Activated CD4-positive, alpha-beta T cell treated with anti-CD3 and anti-CD28 coated beads for 48 hours (primary cell): ENCODE measurements at regions not wholly inside any gene's neighbourhood (a gene's known extent, or its start where the extent isn't known, plus 50 kb on each side); places are given as distances from the start of the nearest gene placed in this dataset.
"Not testable (repeated sequence)": the region's sequence is repeated elsewhere in the genome, so short reads cannot be mapped to it uniquely, and the experiment has no call there.

Experiments used
- DNase-seq: peaks from one replicate; pipeline ENCODE4 v3.0.0-alpha.2; 2020

GRCh38 chr9:21605489-21605931 is 123.4 kb upstream of the IFNE start:
- DNase-seq, result no peak

GRCh38 chr9:21607576-21607975 is 125.5 kb upstream of the IFNE start:
- DNase-seq, result no peak

DNA sequence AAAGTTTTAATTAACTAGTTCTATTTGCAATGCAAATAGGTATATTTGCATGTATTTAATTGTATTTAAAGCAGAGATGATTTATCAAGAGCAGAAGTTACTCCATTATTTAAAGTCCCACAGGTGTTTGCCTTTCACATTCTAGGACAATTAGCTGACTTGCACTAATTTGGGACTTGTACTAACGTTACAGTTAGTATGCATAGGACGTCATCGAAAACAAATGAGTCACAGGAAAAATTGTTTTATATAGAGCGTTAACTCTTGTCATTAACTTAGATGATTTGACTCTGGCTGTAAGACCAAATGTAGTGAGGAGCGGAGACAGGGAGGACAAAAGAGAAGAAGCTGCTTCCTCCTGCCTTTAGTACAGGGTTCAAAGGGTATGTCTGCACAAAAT is 126.1 kb upstream of the IFNE start:
- no peak for DNase-seq

DNA sequence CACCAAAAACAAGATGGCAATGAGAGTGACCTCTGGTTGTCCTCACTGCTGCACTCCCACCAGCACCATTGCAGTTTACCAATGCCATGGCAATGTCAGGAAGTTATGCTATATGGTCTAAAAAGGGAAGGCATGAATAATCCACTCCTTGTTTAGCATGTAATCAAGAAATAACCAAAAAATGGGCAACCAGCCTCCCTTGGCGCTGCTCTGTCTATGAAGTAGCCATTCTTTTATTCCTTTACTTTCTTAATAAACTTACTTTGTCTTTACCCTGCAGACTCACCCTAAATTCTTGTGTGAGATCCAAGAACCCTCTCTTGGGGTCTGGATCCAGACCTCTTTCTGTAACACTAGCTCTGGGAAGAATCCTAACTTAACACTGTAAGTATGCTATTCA is 127.4 kb upstream of the IFNE start:
- DNase-seq, result no peak

- peak; percentile 49 for DNase-seq
Measured at GRCh38 chr9:21611891-21612290, 129.8 kb upstream of the IFNE start.

DNA sequence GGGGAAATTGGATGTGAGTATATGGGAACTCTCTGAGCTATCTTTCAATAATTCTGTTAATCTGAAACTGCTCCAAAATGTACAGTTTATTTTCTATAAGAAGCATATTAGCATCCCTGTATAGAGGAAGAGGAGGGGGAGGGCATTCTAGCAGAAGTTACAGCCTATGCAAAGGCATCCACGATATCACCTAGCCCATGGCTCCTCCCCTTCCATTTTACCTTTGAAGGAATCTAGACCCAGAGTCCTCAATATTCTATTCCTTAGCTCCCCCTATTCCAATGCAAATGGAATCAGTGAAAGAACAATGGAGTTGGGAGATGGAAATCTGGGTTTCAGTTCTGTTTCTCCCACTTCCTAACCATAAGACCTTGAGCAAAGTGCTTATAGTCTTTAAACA is 132.9 kb upstream of the IFNE start:
- DNase-seq, result no peak

DNA sequence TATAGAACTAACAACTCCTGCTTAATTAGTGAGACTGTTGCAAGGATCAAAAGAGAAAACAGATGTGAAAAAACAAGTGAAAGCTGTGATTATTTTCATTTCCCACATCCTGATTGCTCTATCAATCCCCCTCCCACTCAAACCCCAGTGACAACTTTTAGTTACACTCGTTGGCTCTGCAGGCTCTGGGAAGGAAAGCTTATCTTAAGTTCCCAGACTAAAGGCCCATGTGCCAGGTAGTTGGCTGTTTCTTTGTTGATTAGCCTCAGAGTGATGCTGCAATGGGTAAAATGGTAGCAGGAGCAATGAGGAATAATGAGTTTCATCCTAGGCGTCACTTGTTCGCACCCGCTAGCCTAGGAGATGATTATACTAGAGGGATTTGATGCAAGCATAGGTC is 133.3 kb upstream of the IFNE start:
- no peak for DNase-seq

- no peak for DNase-seq
Measured at GRCh38 chr9:21616082-21616778, 134.1 kb upstream of the IFNE start.

DNA sequence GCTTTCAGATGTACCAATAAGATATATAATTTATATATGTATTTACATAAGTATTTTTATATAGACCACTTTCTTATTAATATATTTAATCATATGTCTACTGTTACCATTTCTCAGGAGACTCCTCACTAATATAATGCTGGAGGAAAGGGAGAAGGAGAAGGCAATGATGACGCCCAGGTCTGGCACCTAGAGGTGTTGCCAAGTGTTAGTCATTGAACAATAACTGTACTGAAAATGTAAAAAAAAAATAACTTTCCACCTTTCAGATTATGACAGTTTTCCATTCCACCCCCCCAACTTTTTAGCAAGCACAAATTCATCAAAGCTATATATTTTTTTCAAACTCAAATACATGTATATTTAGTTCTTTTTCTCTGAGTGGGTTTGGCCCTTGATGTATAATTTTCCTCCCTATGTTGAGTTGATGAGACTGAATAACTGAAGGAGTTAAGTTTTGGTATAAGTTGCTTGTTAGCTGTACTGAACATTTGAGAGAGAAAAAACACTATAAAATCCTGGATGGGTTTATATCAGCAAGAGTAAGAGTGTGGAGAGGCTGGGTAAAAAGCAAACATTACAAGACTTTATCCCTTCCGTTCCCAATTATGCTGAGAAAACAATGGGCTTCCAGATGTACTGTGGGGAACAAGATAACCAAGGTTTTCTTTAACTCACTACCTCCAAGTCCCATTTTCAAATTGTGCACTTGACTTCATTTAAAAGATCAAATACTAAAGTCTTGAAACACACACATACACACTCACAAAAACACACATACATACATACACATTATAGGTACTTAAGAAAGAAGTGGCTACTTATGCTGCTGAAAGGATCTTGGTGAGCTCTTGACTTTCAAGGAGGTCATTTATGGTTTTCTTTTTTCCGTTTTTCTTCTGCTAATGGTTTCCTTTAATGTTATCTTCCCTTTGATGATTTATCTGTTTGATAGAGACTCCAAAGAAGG is 142.8 kb upstream of the IFNE start:
- peak; percentile 36 for DNase-seq

DNA sequence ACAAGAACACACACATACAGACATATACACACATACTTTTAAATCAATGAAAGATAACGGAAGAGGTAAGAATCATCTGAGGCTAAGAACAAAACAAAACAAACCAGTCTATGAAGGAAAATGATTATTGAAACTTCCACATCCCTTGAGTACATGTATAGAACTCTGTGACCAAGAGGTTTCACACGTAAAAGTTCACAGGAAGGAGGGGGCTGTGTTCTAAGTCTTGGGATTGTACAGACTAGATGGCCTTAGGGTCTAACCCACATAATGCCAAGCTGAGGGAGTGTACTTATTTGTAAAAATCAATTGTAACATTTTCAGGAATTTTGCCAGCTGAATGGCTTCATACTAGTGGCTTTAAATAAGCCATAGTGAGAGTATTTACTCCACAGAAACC is 144.4 kb upstream of the IFNE start:
- DNase-seq, result no peak

GRCh38 chr9:21628954-21629353 is 146.8 kb upstream of the IFNE start:
- DNase-seq, result not testable (repeated sequence)

DNA sequence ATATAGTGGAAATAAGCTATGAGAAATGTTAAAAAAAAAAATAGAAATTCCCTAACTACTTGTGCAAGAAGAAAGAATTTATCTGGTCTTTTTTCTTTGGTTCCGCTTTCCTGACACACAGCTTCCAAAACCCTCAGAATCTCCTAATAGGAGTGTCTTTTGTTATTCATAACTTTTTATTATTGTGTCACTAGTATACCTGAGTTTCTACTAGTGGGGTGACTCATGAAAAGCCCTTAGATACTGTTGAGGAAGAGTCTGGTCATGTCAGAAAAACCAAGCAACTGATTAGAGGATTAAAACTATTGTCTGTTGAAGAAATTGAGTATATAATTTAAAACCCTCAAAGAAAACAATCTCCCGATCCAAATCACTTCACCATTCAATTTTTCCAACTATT is 152.8 kb upstream of the IFNE start:
- no peak for DNase-seq

GRCh38 chr9:21638104-21638503 is 156.0 kb upstream of the IFNE start:
- DNase-seq, result no peak

- DNase-seq, result no peak
Measured at GRCh38 chr9:21653091-21653490, 149.3 kb upstream of the MTAP start.

GRCh38 chr9:21653589-21653988 is 148.8 kb upstream of the MTAP start:
- no peak for DNase-seq

DNA sequence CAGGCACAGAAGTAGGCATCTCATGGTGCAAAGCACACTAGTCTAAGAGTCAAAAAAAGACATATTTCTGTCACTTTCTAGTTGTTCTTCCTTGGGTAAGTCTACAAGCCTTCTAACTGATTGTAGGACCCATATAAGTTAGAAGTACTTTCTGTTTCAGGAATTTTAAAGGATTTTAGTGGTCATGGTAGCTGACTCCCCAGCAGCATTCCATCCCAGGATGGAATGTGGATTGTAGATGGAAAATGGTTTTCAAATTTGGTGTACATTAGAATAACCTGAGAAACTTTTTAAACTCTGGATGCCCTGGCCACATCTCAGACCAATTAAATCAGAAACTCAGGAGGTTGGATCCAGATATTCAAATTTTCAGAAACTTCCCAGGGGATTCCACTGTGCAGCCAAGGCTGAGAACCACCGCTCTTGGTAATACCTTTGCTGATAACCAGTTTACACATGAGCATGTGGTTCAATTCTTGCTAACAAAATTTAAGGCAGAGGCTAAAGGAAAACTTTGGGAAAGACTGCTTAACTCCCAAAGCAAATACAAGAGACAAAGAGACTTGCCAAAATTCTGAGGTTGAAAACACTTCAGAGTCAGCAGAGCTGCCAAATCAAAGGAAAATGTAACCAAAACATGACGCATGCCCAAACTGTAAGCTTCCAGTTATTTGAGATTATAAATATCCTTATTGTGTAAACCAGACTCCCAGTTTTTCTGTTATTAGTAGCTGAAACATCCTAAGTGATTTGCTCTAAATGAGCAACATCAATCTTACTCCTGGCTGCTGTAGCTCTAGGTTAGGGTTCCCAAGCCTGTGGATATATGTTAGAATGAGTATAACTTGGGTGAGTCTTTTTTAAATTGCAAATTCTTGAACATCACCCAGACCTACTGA is 145.4 kb upstream of the MTAP start:
- DNase-seq, result no peak

DNA sequence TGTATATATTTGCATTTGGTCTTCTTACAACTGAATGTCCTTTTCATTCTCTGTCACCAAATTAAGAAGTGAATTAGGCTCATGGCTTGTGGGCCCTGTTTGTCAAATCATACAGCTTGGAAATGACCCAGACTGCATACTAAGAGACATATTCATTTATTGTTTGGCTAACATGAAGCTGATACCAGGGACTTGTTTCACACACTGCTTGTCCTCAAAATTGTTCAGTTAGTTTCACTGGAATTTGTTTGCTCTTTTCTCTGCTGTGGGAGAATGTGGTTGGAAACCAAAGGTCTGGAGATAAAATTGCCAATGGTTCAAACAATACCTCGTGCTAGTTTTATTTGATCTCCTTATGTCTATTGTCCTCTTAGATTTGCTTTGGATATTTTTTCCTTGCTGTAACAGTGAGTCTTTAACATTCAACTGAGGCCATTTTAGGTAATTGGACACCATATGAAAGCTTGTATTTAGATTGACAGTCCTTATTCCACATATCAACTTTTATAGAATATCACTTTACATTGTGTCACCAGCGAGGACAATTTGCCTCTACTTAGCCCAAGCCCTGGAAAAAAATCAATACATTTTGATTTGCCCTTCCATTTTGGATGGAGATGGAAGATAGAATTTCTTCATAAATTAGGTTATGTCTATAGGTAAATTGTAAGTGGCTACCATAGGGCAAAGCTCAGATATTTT is 144.3 kb upstream of the MTAP start:
- no peak for DNase-seq

- no peak for DNase-seq
Measured at GRCh38 chr9:21660976-21661375, 141.5 kb upstream of the MTAP start.

DNA sequence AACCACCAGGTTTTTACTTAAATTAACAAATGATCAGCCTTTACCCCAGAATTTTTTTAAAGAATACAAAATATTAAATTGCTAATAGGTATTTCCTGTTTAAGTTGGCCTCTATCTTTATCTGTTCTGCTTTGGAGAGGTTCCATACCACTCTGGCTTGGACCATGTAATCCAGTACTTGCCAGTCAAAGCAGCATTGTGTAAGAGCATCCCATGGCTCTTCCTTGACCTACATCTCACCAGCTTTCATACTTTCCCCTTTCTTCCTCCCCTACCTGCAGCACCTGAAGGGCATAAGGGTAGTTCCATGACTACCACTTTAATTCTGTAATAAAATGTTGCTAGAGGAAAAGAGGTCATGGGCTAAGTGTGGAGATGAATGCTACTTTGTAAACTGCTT is 140.8 kb upstream of the MTAP start:
- DNase-seq, result no peak

DNA sequence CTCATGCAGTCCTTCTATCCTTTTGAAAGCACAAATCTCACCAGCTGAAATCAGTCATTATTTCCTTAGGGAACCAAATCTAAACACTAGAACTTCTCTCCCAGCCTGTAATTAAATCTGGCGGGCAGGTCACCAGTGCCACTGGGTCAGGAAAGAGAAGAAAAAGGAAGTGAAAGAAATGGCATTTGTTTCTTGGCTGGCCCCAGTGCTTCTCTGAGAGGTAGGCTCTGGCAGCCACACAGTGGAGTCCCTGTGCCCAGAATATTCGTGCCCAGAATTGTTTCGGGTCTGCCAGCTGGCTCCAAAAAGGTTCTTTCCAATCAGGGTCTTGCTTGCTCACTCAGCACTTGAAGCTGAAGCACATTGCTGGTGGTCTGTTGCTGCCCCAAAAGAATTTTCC is 133.9 kb upstream of the MTAP start:
- DNase-seq, result no peak

GRCh38 chr9:21669701-21670100 is 132.7 kb upstream of the MTAP start:
- no peak for DNase-seq

DNA sequence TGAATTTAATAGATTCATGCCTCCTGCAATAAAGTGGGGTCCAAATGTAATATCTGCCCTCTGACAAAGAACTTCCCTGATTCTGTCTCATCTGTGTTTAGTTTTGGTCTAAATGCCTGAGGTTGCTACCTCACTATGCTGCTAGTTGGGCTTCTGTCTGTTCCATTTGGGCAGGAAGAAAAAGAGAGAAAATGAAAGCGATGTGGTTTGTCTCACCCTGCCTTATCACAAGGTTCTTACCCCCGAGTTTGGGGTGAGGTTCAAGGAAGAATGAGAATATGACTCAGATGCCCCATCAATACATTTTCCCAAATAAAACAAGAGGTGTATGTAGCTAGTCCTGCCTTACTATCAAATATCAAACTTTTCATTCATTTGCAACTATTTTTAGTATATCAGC is 132.1 kb upstream of the MTAP start:
- no peak for DNase-seq

DNA sequence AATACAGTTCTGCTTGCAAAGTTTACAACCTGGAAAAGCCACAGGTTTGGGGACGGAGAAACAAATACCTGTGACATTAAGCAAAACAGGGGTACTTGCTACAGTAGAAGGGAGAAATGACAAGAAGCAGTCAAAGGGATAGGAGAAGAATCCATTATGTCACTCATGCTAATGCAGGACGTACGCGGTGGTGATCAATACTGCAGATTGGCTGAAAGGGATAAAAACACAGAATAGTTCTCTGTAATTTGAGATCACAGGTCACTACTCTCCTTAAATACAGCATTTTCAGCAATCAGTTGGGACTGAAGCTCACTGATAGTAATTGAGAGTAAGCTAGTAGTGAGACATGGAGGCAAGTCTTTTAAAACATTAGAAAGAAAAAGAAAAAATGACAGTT is 130.3 kb upstream of the MTAP start:
- no peak for DNase-seq
